ENCODE measurements at regions not wholly inside any gene's neighbourhood (a gene's known extent, or its start where the extent isn't known, plus 50 kb on each side); places are given as distances from the start of the nearest gene placed in this dataset.

GRCh38 chr1:234719454-234720251 lies 109.7 kb upstream of the IRF2BP2 start (continued):
- TF ChIP-seq ZNF550 (CRISPR knock-in tag; IDR thresholded peaks at IDR 0.05; ENCODE audit: borderline replicate concordance) (no peak), ZNF546 (CRISPR knock-in tag; conservative IDR thresholded peaks at IDR 0.05) (no peak), ZUFSP (CRISPR knock-in tag; IDR thresholded peaks at IDR 0.05; ENCODE audit: borderline replicate concordance) (no peak), KMT2B (CRISPR knock-in tag; IDR thresholded peaks at IDR 0.05) (no peak), ZFY (CRISPR knock-in tag; IDR thresholded peaks at IDR 0.05) (peak; percentile 46; the same call in 1 of the 2 replicates), ZBTB33 (CRISPR knock-in tag; IDR thresholded peaks at IDR 0.05) (no peak; the same call in 1 of the 2 replicates), ZNF30 (CRISPR knock-in tag; IDR thresholded peaks at IDR 0.05) (no peak), CREB1 (IDR thresholded peaks at IDR 0.05) (no peak), CREB1 (CRISPR knock-in tag; IDR thresholded peaks at IDR 0.05) (no peak), ZNF891 (CRISPR knock-in tag; IDR thresholded peaks at IDR 0.05) (no peak), RXRB (CRISPR knock-in tag; IDR thresholded peaks at IDR 0.05; ENCODE audit: borderline replicate concordance) (peak; percentile 97), ARNTL (CRISPR knock-in tag; IDR thresholded peaks at IDR 0.05) (peak; percentile 61; the same call in 1 of the 2 replicates), ZNF781 (CRISPR knock-in tag; IDR thresholded peaks at IDR 0.05; ENCODE audit: borderline replicate concordance, not compliant biosample characterization) (no peak), HOXA9 (CRISPR knock-in tag; IDR thresholded peaks at IDR 0.05; ENCODE audit: borderline replicate concordance) (no peak)
- TF ChIP-seq, protein P1, sequence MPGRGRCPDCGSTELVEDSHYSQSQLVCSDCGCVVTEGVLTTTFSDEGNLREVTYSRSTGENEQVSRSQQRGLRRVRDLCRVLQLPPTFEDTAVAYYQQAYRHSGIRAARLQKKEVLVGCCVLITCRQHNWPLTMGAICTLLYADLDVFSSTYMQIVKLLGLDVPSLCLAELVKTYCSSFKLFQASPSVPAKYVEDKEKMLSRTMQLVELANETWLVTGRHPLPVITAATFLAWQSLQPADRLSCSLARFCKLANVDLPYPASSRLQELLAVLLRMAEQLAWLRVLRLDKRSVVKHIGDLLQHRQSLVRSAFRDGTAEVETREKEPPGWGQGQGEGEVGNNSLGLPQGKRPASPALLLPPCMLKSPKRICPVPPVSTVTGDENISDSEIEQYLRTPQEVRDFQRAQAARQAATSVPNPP (CRISPR knock-in tag; IDR thresholded peaks at IDR 0.05): no peak
- TF ChIP-seq, protein P2, sequence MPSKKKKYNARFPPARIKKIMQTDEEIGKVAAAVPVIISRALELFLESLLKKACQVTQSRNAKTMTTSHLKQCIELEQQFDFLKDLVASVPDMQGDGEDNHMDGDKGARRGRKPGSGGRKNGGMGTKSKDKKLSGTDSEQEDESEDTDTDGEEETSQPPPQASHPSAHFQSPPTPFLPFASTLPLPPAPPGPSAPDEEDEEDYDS (CRISPR knock-in tag; IDR thresholded peaks at IDR 0.05): peak; percentile 88
- TF ChIP-seq, protein P3, sequence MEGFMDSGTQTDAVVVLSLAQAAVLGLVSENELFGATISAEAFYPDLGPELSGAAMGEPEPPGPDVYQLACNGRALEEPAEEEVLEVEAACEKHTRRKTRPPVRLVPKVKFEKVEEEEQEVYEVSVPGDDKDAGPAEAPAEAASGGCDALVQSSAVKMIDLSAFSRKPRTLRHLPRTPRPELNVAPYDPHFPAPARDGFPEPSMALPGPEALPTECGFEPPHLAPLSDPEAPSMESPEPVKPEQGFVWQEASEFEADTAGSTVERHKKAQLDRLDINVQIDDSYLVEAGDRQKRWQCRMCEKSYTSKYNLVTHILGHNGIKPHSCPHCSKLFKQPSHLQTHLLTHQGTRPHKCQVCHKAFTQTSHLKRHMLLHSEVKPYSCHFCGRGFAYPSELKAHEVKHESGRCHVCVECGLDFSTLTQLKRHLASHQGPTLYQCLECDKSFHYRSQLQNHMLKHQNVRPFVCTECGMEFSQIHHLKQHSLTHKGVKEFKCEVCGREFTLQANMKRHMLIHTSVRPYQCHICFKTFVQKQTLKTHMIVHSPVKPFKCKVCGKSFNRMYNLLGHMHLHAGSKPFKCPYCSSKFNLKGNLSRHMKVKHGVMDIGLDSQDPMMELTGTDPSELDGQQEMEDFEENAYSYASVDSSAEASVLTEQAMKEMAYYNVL (CRISPR knock-in tag; IDR thresholded peaks at IDR 0.05; ENCODE audit: borderline replicate concordance): peak; percentile 33; the same call in 1 of the 2 replicates
- TF ChIP-seq, protein P4, sequence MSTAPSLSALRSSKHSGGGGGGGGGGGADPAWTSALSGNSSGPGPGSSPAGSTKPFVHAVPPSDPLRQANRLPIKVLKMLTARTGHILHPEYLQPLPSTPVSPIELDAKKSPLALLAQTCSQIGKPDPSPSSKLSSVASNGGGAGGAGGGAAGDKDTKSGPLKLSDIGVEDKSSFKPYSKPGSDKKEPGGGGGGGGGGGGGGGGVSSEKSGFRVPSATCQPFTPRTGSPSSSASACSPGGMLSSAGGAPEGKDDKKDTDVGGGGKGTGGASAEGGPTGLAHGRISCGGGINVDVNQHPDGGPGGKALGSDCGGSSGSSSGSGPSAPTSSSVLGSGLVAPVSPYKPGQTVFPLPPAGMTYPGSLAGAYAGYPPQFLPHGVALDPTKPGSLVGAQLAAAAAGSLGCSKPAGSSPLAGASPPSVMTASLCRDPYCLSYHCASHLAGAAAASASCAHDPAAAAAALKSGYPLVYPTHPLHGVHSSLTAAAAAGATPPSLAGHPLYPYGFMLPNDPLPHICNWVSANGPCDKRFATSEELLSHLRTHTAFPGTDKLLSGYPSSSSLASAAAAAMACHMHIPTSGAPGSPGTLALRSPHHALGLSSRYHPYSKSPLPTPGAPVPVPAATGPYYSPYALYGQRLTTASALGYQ (CRISPR knock-in tag; IDR thresholded peaks at IDR 0.05): peak; percentile 74
